ENCODE measurements at regions not wholly inside any gene's neighbourhood (a gene's known extent, or its start where the extent isn't known, plus 50 kb on each side); places are given as distances from the start of the nearest gene placed in this dataset.

DNA sequence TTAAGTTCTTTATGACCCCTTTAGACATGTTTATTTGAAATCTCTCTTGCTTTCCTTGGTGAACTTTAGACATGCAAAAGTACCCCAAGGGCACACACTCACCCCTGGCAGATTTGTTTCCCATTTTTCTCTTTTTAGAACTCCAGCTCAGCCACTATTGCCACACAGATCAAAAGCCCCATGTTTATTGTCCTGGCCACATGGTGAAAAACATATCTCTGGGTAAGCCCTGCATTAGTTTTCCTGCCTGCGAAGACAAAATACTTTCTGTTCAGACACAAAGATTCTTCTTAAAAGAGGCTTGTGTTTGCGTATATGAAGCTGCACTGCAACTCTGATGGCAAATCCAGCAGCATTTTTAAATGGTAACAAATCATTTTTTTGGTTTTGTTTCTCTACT lies 200.0 kb downstream of the POLR1F start:
- TF ChIP-seq, protein P1, sequence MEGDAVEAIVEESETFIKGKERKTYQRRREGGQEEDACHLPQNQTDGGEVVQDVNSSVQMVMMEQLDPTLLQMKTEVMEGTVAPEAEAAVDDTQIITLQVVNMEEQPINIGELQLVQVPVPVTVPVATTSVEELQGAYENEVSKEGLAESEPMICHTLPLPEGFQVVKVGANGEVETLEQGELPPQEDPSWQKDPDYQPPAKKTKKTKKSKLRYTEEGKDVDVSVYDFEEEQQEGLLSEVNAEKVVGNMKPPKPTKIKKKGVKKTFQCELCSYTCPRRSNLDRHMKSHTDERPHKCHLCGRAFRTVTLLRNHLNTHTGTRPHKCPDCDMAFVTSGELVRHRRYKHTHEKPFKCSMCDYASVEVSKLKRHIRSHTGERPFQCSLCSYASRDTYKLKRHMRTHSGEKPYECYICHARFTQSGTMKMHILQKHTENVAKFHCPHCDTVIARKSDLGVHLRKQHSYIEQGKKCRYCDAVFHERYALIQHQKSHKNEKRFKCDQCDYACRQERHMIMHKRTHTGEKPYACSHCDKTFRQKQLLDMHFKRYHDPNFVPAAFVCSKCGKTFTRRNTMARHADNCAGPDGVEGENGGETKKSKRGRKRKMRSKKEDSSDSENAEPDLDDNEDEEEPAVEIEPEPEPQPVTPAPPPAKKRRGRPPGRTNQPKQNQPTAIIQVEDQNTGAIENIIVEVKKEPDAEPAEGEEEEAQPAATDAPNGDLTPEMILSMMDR (IDR thresholded peaks at IDR 0.05) = no peak
- no peak for TF ChIP-seq POLR2A (IDR thresholded peaks at IDR 0.05)

Measured in right lobe of liver (tissue), 4 donors.